IMR-90 (cell line): ENCODE measurements at regions not wholly inside any gene's neighbourhood (a gene's known extent, or its start where the extent isn't known, plus 50 kb on each side); places are given as distances from the start of the nearest gene placed in this dataset.

Experiments
- ATAC-seq: fragments of 200-7000 bp; cut with Tn5 transposase; 2 replicates; pipeline ENCODE4 v1.9.1; 2020; ENCODE audit warnings: low read depth, mild to moderate bottlenecking, moderate library complexity
- BruUV-seq: library from RNA; stranded (reverse); fragments of 400-500 nt; replicated peaks from 2 replicates; lab custom pipeline; 2021; lab: Mats Ljungman, UMichigan
- CTCF ChIA-PET: fragments of 300-600 bp; formaldehyde crosslinking; extraction: SDS; loops from one replicate; lab custom pipeline; 2021; ENCODE audit warnings: antibody characterized with exemption; lab: Yijun Ruan, JAX
- POLR2A ChIA-PET: fragments of 300-600 bp; sonication (Branson Sonifier 250); formaldehyde crosslinking; loops from one replicate; lab custom pipeline; 2022; ENCODE audit warnings: antibody characterized with exemption; ENCODE audit not compliant: unreplicated experiment; lab: Charles Lee
- DNase-seq: peaks from one replicate; pipeline ENCODE4 v3.0.0; 2013
- H2AFZ ChIP-seq: replicated peaks from 2 replicates; pipeline ENCODE3; 2013; ENCODE audit warnings: low read length, mild to moderate bottlenecking; ENCODE audit not compliant: poor library complexity
- H2AK5ac ChIP-seq: 2 replicates; pipeline ENCODE4 v1.6.1; 2013; ENCODE audit warnings: low read depth, low read length, inconsistent platforms
- H2AK9ac ChIP-seq: replicated peaks from 2 replicates; pipeline ENCODE3; 2013; ENCODE audit warnings: mild to moderate bottlenecking, low read depth, low read length, moderate library complexity; ENCODE audit not compliant: poor library complexity
- H2BK120ac ChIP-seq: 2 replicates; pipeline ENCODE4 v1.6.1; 2013; ENCODE audit warnings: low read depth, low read length, inconsistent platforms
- H2BK15ac ChIP-seq: 3 replicates; pipeline ENCODE4 v1.6.1; 2013; ENCODE audit warnings: low read depth, low read length, inconsistent platforms
- H2BK20ac ChIP-seq: 2 replicates; pipeline ENCODE4 v1.6.1; 2013; ENCODE audit warnings: low read depth, mild to moderate bottlenecking, inconsistent platforms, low read length, moderate library complexity
- H2BK5ac ChIP-seq: 2 replicates; pipeline ENCODE4 v1.6.1; 2013; ENCODE audit warnings: mild to moderate bottlenecking, low read depth, low read length, inconsistent platforms; ENCODE audit not compliant: poor library complexity, severe bottlenecking
- H3K14ac ChIP-seq: replicated peaks from 2 replicates; pipeline ENCODE4 v1.6.1; 2013; ENCODE audit warnings: low read depth, low read length, inconsistent platforms
- H3K18ac ChIP-seq: 2 replicates; pipeline ENCODE4 v1.6.1; 2013; ENCODE audit warnings: low read depth, low read length, control low read depth
- H3K23ac ChIP-seq: 2 replicates; pipeline ENCODE4 v1.6.1; 2013; ENCODE audit warnings: low read depth, low read length, inconsistent platforms
- H3K27ac ChIP-seq: 2 replicates; pipeline ENCODE4 v1.5.1; 2013; ENCODE audit warnings: mild to moderate bottlenecking, control low read depth, low read length; ENCODE audit not compliant: insufficient read depth
- H3K27me3 ChIP-seq: 2 replicates; pipeline ENCODE4 v1.6.1; 2013; ENCODE audit warnings: low read length; ENCODE audit not compliant: control insufficient read depth, insufficient read depth
- H3K36me3 ChIP-seq: 2 replicates; pipeline ENCODE4 v1.6.1; 2013; ENCODE audit warnings: low read length, mixed read lengths; ENCODE audit not compliant: control insufficient read depth, insufficient read depth
- H3K4ac ChIP-seq: 2 replicates; pipeline ENCODE4 v1.6.1; 2013; ENCODE audit warnings: low read depth, low read length, inconsistent platforms
- H3K4me1 ChIP-seq: 2 replicates; pipeline ENCODE4 v1.6.1; 2013; ENCODE audit warnings: low read length, mixed read lengths; ENCODE audit not compliant: control insufficient read depth, insufficient read depth
- H3K4me2 ChIP-seq: 2 replicates; pipeline ENCODE4 v1.6.1; 2013; ENCODE audit warnings: low read depth, mild to moderate bottlenecking, control low read depth, low read length, moderate library complexity
- H3K4me3 ChIP-seq: 2 replicates; pipeline ENCODE4 v1.5.1; 2013; ENCODE audit warnings: low read depth, mild to moderate bottlenecking, control low read depth, low read length, moderate library complexity; ENCODE audit not compliant: insufficient read depth
- H3K56ac ChIP-seq: 2 replicates; pipeline ENCODE4 v1.6.1; 2013; ENCODE audit warnings: low read length, inconsistent platforms; ENCODE audit not compliant: insufficient read depth; ENCODE audit errors: extremely low read depth
- H3K79me1 ChIP-seq, 2 experiments: 2 replicates each; pipeline ENCODE4 v1.6.1; 2013; ENCODE audit warnings: low read length in 2 of 2, inconsistent platforms in 1 of 2, low read depth in 1 of 2
- H3K9ac ChIP-seq: 2 replicates; pipeline ENCODE4 v1.6.1; 2013; ENCODE audit warnings: low read depth, low read length, control low read depth
- H3K9me1 ChIP-seq: 2 replicates; pipeline ENCODE4 v1.6.1; 2013; ENCODE audit warnings: low read length, inconsistent platforms; ENCODE audit not compliant: insufficient read depth
- H3K9me3 ChIP-seq: 2 replicates; pipeline ENCODE4 v1.6.1; 2013; ENCODE audit warnings: low read length; ENCODE audit not compliant: control insufficient read depth, insufficient read depth
- H4K20me1 ChIP-seq: 2 replicates; pipeline ENCODE4 v1.6.1; 2013; ENCODE audit warnings: low read length, inconsistent platforms; ENCODE audit not compliant: insufficient read depth
- H4K5ac ChIP-seq: 2 replicates; pipeline ENCODE4 v1.6.1; 2013; ENCODE audit warnings: mild to moderate bottlenecking, low read depth, low read length, control low read depth
- H4K8ac ChIP-seq, 2 experiments: 2 replicates each; pipeline ENCODE4 v1.6.1; 2013; ENCODE audit warnings: low read depth in 2 of 2, low read length in 2 of 2, control low read depth in 1 of 2, inconsistent platforms in 1 of 2
- H4K91ac ChIP-seq: 2 replicates; pipeline ENCODE4 v1.6.1; 2013; ENCODE audit warnings: low read depth, low read length, inconsistent platforms; ENCODE audit not compliant: insufficient read depth
- CHD1 ChIP-seq: IDR thresholded peaks from 2 replicates; pipeline ENCODE4 v1.6.1; 2012; ENCODE audit warnings: low read depth, low read length, improper control_type of control experiment
- FOS ChIP-seq: fragments of 150-350 bp; IDR thresholded peaks from 2 replicates; pipeline ENCODE4 v1.6.1; 2016; ENCODE audit warnings: low read depth, low read length
- RAD21 ChIP-seq: IDR thresholded peaks from 2 replicates; pipeline ENCODE4 v1.6.1; 2012; ENCODE audit warnings: low read length, improper control_type of control experiment
- RFX5 ChIP-seq: IDR thresholded peaks from 2 replicates; pipeline ENCODE4 v1.8.0; 2012; ENCODE audit warnings: low read depth, mild to moderate bottlenecking, low read length, moderate library complexity
- SMC3 ChIP-seq: fragments of 150-350 bp; IDR thresholded peaks from 2 replicates; pipeline ENCODE4 v1.6.1; 2016; ENCODE audit warnings: low read depth, mild to moderate bottlenecking, antibody characterized with exemption, low read length, moderate library complexity
- WGBS, 2 experiments: methylation state at CpG; one replicate each; pipeline versions ENCODE4 v1.1.5 to v1.1.7; 2013; ENCODE audit warnings: missing lambda C conversion rate in 2 of 2; ENCODE audit not compliant: insufficient read length in 1 of 2; ENCODE audit errors: extremely low coverage in 2 of 2; 5-methylcytosine and 5-hydroxymethylcytosine counted together
- dilution Hi-C: fragments of 300-500 bp; cut with HindIII; formaldehyde crosslinking; loops from one replicate; pipeline ENCODE4 v1.14.3; 2018; ENCODE audit warnings: low sequenced_read_pairs; ENCODE audit not compliant: unreplicated experiment
- in situ Hi-C: fragments of 300-500 bp; cut with MboI; formaldehyde crosslinking; loops from 3 replicates; pipeline ENCODE4 v1.14.3; 2019; ENCODE audit warnings: low sequenced_read_pairs, inconsistent platforms, mixed read lengths
- intact Hi-C: fragments of 100-400 bp; cut with micrococcal nuclease; formaldehyde crosslinking; loops from 2 replicates; pipeline ENCODE4 v1.10.0; 2022
- TF ChIP-seq, protein P1 (sequence below): conservative IDR thresholded peaks from 2 replicates; pipeline ENCODE4 v1.5.1; 2012; ENCODE audit warnings: mild to moderate bottlenecking, low read depth, low read length, improper control_type of control experiment

DNA sequence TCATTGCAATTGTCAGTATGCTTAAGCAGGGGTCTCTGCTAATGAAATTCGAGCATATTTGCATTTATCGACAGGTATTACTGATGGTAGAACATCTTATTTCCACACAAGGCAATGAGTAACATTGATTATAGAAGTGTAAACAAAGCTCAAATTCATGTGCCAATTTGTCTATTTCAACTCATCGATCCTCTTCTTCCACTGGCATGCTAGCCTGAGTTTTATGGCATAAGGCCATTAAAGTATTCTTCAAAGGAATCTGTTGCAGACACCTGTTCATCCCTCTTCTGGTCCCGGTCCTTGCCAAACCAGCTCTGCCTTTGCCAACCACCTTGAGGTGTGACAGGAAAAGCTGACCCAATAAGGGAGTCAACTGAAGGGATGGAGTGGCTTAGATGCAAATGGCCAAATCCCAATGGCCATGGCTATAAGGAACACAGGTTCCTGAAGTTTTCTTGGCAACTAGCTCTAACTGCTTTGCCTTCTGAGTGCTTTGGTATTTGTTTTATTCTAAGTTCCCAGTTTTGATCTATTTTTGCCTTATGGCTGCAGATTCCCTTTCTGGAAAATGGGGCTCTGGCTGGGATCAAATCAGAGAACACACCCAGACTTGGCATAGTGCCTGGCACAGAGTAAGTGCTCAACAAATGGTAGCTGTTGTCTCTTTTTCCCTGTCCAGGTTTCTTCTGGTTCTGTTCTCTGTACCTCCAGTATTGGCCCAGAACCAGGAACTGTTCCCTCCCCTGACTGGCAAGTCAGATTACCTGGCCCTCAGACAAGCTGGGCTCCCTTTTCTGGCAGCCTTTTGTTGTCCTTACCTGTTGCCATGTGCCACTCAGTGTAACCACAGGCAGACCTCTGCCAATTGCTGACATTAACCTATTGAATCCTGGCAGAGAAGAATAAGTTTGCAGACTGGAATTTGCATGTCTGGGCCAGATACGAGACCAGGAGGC lies 63.1 kb downstream of the RTL9 start:
- Histone ChIP-seq H2AFZ (no peak overlapping the region), H3K79me1 (no peaks in the 10 kb centered on the region), H2BK15ac (no peak overlapping the region), H3K9me1 (0 out of 2 replicates have a peak, but pooled peaks cover 3% of the 10 kb centered on the region), H3K4me3 (no peak overlapping the region), H2AK9ac (no peak overlapping the region), H3K56ac (no peak overlapping the region), H4K8ac (no peak overlapping the region), H4K20me1 (no peaks in the 10 kb centered on the region), H4K5ac (no peak overlapping the region), H3K9me3 (no peaks in the 10 kb centered on the region), H3K27me3 (peaks cover 6% of the 10 kb centered on the region), H2BK20ac (no peak overlapping the region), H3K4ac (no peak overlapping the region), H2BK5ac (no peak overlapping the region), H3K9ac (no peak overlapping the region), H3K4me1 (peaks cover 7% of the 10 kb centered on the region), H4K91ac (no peak overlapping the region), H3K18ac (no peak overlapping the region), H3K14ac (no peak overlapping the region), H3K36me3 (no peaks in the 10 kb centered on the region), H3K4me2 (no peak overlapping the region), H3K27ac (no peak overlapping the region), H2BK120ac (no peak overlapping the region), H3K23ac (no peak overlapping the region), H2AK5ac (no peak overlapping the region)
- ChIA-PET POLR2A (no interaction called here), CTCF (no interaction called here)
- WGBS, 2 experiments = 75% methylated on average over 1 of the region's 5 CpGs; no CpG with 5 or more reads in 1 of the 2 experiments
- no TSS peak for BruUV-seq
- no peak for DNase-seq
- TF ChIP-seq CHD1 = no peak
- no peak for TF ChIP-seq SMC3
- TF ChIP-seq, protein P1, sequence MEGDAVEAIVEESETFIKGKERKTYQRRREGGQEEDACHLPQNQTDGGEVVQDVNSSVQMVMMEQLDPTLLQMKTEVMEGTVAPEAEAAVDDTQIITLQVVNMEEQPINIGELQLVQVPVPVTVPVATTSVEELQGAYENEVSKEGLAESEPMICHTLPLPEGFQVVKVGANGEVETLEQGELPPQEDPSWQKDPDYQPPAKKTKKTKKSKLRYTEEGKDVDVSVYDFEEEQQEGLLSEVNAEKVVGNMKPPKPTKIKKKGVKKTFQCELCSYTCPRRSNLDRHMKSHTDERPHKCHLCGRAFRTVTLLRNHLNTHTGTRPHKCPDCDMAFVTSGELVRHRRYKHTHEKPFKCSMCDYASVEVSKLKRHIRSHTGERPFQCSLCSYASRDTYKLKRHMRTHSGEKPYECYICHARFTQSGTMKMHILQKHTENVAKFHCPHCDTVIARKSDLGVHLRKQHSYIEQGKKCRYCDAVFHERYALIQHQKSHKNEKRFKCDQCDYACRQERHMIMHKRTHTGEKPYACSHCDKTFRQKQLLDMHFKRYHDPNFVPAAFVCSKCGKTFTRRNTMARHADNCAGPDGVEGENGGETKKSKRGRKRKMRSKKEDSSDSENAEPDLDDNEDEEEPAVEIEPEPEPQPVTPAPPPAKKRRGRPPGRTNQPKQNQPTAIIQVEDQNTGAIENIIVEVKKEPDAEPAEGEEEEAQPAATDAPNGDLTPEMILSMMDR = no peak
- no peak for TF ChIP-seq RFX5
- TF ChIP-seq FOS = no peak
- TF ChIP-seq RAD21 = no peak
- ATAC-seq = no peak
- dilution Hi-C loops = no loop called here
- in situ Hi-C loops = loop anchor here (25.0 kb wide), 2 partner anchors 509 to 709 kb away; no protein-coding TSS in a partner anchor
- intact Hi-C loops = no loop called here
